ENCODE measurements at regions not wholly inside any gene's neighbourhood (a gene's known extent, or its start where the extent isn't known, plus 50 kb on each side); places are given as distances from the start of the nearest gene placed in this dataset.

DNA sequence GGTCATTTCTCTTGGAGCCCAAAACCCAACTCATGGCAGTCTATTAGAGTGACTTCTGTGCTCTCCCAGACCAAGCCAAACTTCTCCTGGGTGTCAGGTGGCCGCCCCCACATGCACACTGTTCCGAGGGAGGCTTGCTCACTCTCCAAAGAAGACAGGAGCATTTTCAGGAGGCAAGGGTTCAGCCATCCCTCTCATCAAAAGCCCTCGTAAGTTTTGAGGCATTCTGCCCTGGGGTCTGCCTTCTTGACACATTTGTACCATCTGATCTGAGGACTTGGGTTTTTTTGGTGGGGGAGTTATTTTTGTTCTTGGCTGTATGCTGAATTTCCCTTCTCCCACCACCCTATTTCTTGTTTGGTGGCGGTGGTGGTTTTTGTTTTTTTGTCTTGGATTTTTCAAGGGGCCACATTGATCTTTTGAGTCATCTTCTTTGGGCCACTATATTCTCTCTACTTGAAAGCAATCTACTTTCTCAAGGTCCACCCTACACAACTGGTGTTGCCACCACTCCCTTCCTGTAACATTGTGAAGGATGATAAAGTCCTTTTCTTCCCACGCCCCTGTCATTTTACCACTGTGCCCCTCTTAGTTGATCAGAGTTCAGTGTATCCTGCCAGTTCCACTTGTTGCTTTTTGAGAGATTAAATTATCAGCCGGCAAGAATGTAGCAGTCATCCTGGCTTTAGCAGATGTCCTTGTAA is 255.8 kb downstream of the CYP26B1 start:
- no peak for TF ChIP-seq POLR2A (IDR thresholded peaks at IDR 0.05; ENCODE audit: low read depth, low read length)
- FAIRE-seq, result no peak
- DNase-seq (ENCODE audit: insufficient read length, low spot score), result no peak

DNA sequence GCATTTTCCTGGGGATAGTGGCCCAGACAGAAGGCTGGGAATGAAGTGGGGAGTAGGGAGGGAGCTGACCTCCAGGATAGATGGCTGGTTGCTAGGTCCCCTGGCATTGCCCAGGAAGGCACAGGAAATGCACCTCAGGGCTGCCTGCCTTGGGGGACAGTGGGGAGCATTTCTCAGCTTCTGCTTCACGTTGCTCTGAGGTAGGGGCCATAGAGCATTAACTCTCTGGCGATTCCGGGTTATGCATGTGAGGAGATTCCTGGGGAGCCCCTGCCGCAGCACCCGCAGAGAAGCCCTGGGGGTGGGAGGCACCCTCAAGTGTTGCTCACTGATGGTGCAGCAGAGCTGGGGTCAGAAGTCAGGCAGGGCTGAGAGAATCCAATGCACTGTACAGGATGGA is 256.5 kb downstream of the CYP26B1 start:
- TF ChIP-seq POLR2A (IDR thresholded peaks at IDR 0.05; ENCODE audit: low read depth, low read length), result no peak
- no peak for DNase-seq (ENCODE audit: insufficient read length, low spot score)
- FAIRE-seq, result no peak

DNA sequence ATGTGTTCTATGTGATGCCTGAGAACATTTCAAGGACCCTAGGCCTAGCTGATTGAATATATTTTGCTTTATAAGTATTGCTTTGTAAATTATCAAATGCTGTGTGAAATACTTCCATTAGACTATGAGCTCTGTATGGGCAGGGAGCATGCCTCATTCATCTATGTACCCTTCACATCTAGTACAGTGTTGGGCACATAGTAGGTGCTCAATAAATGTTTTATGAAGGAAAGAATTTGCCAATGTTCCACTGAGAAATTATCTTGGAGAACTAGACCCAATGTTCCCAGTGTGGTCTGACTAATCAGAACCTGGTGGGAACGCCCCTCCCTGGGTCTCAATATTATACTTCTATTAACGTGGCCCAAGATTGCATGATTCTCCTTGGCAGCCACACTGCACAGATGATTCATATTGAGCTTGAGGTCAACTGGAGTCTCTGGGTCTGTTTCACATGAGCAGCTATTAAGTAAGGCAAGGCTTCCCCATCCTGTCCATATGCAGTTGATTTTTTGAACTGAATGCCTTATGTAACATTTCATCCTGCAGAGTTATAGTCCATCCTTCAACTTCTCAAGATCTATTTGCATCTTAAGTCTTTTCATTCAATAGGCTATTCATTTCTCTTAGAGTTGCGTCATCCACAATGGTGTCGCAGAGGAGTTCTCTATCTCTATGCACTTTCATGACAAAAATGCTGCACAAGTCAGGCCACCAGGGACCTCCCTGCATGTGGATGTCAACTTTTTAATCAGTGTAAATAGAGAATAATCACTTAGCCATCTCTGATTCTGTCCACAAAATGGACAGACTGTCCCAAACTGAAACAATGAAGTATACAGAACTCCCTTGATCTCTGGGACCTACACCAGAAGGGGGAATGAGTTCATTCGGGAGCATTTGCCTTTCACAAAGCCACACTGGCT is 257.6 kb downstream of the CYP26B1 start:
- FAIRE-seq (no peak), DNase-seq (ENCODE audit: insufficient read length, low spot score) (no peak)
- TF ChIP-seq POLR2A (IDR thresholded peaks at IDR 0.05; ENCODE audit: low read depth, low read length), result no peak

DNA sequence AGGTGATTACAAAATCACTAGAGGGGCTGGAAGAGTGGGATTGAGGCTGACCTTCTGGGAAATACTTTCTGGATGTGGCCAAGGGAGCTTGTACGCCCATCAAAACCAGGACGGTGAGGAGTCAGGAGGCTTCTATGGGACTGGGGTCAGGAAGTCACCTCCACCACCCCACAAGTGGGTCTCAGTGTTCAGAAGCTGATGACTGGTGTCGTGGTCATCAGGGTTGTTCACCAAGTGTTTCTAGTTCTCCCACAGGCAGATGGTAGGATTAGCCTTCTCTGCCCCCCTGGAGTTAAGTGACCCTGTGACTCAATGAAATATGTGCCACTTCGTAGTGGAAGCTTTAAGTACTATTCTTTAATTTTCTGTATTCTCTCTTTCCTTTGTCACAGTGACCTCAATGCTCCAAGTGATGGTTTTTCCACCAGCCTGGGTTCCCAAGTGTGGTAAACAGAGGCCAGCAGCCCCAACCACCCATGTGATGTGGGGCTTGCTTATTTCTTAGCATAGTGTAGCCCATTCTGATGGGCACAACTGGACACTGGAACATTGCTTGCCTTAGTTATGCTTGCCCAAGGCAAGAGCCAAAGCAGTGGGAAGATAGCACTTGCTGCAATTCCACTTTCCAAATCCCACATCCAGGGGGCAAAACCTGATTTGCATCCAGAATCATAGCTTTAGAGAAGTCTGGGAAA is 258.8 kb downstream of the CYP26B1 start:
- TF ChIP-seq POLR2A (IDR thresholded peaks at IDR 0.05; ENCODE audit: low read depth, low read length), result no peak
- DNase-seq (ENCODE audit: insufficient read length, low spot score) (no peak), FAIRE-seq (no peak)

DNA sequence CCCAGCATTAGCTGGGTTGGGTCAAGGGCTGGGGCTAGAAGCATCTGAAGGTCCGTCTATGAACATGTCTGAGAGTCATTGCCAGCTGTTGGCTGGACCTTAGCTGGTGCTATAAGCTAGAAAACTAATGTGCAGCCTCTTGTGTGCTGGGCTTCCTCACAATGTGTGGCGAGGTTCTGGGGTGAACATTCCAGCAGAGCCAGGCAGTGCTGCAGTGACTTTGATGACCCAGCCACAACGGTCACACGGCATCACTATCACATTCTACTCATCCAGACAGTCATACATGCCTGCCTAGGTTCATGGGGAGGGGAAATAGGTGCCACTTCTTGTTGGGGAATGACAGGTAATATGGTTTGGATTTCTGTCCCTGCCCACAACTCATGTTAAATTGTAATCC is 260.5 kb downstream of the CYP26B1 start:
- DNase-seq (ENCODE audit: insufficient read length, low spot score) (no peak), FAIRE-seq (no peak)
- no peak for TF ChIP-seq POLR2A (IDR thresholded peaks at IDR 0.05; ENCODE audit: low read depth, low read length)

DNA sequence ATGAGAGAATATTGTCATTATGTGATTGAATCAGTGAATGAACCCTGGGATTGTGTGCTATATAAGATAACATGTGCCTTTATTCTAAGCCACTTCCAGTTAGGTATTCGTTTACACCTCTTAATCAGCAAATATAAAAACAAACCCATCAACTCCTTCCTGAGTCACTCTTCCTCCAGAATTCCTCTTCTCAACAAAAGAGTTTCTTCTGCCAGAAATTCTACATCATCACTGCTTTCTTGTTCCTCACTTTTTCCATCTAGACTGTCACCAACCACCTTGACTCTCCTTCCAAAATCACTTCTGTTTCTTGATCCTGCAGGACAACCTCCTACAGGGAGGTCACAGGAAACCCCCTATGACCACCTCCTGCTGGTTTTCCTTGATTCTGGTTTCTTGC is 261.4 kb downstream of the CYP26B1 start:
- DNase-seq (ENCODE audit: insufficient read length, low spot score) (no peak), FAIRE-seq (no peak)
- TF ChIP-seq POLR2A (IDR thresholded peaks at IDR 0.05; ENCODE audit: low read depth, low read length), result no peak

DNA sequence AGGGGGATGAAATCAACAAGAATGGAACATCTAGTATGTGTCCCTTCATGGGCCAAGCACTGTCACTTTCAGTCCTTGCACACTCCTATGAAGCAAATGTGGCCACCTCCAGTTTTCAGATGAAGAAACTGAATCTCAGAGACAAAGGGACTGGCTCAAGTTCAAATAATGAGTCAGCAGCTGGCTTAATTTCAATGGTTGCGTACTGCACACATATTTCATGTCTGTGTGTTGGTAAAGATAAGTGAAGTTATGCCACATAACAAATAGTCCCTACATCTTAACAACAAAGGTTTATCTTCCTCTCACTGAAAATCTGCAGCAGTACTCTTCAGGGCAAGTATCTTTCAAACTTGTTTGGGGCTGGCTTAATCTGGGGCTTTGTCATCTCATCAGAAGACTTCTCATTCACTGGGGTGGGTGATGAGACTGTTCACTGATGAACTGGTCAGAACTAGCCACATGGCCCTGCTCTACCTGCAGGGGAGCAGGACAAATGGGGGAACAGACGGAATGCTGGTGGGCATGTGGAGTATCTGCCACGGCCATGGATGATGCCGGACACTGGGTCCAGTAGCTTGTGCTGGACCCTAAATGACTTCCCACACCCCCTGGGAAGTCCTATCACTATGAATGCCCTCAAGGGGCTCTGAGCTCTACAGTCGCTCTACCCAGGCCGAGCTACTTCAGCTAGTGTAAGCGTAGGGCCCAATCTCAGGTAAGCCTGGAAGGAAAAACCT is 263.2 kb downstream of the CYP26B1 start:
- no peak for TF ChIP-seq POLR2A (IDR thresholded peaks at IDR 0.05; ENCODE audit: low read depth, low read length)
- DNase-seq (ENCODE audit: insufficient read length, low spot score) (no peak), FAIRE-seq (no peak)

DNA sequence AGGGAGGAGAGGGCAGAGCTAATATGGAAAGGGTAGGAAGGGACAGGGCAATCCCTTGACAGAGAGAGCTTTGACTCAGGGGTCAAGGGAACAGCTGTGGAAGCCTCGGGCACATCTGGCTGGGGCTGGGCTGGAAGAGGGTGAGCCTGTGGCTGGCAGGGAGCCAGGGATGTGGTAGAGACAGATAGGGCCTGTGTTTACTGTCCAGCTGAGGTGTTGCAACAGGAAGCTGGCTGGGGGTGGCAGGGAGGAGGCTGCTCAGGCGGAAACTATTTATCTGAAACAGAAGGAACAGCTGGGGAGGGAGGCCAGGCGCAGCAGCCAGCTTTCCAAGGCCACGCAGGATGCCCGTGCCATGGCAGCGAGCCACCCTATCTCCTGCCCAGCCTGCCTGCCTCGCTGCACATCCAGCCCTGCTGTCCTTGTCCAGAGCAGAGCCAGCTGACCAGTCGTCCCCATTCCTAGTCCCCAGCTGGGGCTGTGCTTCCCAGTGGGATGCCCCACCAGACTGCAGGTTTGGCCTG is 264.7 kb downstream of the CYP26B1 start:
- FAIRE-seq (no peak), DNase-seq (ENCODE audit: insufficient read length, low spot score) (peak; percentile 65)
- no peak for TF ChIP-seq POLR2A (IDR thresholded peaks at IDR 0.05; ENCODE audit: low read depth, low read length)

DNA sequence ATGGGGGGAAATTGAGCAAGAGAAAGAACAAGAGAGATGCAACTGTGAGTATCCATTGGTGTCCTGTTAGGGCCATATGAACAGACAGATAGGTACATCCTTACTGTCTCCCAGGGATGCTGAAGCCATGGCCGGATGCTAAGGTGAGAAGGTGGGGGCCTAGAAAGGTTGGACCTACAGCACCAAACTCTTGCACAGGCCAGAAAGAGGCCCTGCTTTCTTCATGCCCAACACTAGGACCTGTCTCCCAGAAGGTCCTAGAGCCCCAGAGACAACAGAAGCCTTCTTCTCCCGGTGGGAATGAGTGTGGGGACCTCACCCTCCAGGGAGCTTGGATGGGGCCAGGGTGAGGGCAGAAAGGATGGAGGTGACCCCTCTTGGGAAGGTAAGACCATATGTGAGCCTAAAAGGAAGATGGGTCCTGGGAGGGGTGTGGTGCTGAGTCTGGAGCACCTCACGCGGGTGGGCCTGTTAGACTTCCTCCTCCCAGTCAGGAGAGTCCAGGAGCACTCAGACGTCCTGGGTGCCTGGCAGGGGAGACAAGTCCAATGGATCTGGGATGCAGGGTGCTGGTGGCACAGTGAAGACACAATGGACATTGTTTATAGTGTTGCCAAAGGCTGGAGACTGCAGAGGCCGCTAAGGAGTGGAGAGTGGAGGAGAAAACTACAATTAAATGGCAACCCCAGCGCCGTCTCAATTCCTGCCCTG is 265.3 kb downstream of the CYP26B1 start:
- no peak for DNase-seq (ENCODE audit: insufficient read length, low spot score)
- TF ChIP-seq POLR2A (IDR thresholded peaks at IDR 0.05; ENCODE audit: low read depth, low read length), result no peak
- no peak for FAIRE-seq

DNA sequence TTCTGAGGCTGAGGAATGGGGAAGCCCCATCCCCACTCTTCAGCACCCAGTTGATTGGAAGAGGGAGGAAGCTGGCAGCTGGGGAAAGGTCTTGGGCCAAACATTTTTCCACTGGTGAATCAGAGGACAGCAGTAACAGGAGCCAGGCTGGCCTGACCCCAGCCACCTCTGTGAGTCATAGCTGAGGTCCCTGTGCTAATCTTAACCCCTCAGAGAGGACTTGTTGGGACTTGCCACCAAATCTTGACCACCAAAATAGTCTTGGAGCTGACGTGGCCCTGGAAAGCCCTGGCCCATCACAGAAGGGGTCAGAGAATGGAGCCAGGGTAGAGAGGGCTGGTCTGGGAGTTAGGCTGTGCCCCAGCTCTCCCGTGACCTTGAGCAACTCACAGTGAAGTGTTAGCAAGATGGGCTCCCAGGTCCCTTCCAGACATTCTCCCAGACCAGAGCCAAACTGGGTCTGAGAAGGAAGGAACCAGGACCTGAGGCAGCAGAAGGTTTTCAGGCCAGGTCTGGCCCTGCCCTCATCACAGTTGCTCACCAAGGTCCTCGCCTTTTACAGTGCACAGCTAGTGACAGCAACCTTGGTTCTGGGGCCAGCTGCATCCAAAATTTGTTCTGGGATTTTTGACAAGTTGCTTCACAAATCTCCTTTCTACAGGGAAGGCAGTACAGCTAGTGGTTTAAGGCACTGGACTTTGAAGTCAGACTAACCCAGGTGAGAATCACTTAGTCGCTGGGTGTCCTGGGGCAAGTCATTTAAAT is 266.6 kb downstream of the CYP26B1 start:
- no peak for TF ChIP-seq POLR2A (IDR thresholded peaks at IDR 0.05; ENCODE audit: low read depth, low read length)
- DNase-seq (ENCODE audit: insufficient read length, low spot score) (peak; percentile 66), FAIRE-seq (peak; percentile 62)

DNA sequence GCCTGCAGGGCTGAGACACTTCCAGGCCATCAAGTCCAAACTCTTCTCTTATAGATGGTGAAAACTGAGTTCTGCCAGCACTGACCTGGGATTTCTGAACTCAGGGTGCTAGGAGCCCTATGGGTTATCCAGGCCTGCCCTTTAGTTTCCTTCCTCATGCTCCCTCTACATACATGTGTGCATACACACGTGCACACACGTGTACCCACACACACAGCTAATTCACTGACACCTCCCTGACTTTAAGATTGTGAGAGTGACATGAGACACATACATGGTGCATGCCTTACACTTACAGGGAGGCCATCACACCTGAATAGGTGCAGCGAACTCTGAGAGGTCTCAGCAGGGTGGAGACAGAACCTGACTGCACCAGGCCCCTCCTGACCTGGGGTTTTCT is 267.4 kb downstream of the CYP26B1 start:
- DNase-seq (ENCODE audit: insufficient read length, low spot score) (no peak), FAIRE-seq (no peak)
- no peak for TF ChIP-seq POLR2A (IDR thresholded peaks at IDR 0.05; ENCODE audit: low read depth, low read length)

DNA sequence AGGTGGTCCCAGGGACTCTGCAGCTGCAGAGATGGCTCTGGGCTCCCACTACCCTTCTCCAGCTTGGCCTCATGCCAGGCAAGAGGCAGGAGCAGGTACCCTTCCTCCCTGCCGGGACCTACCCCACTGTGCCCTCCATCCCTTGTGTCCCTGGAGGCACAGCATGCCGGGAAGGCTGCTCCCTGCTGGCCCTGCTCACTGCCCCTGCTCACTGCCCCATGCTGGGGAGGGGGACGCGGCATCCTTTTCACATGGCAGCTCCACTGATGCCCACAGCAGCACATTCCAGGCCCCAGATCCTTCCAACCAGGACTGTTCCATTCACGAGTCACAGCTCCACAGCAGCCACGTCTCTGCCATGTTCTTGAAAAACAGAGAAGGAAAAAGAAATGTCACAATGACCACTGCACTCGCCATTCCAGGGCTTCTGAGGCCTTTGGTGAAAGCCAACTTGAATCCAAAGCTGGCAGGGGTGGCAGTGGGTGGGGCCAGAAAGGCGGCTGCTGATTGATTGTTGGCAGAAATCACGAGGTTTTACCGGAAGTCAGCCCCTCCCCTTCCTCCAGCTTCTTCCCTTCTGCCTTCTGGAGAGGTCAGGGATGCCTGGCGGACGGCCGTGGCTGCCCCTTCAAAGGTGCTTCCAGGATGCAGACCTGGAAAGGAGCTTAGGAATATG is 268.0 kb downstream of the CYP26B1 start:
- DNase-seq (ENCODE audit: insufficient read length, low spot score) (no peak), FAIRE-seq (no peak)
- no peak for TF ChIP-seq POLR2A (IDR thresholded peaks at IDR 0.05; ENCODE audit: low read depth, low read length)

Data from H54 (cell line).